ENCODE measurements at regions not wholly inside any gene's neighbourhood (a gene's known extent, or its start where the extent isn't known, plus 50 kb on each side); places are given as distances from the start of the nearest gene placed in this dataset.

- TF ChIP-seq FOXM1 (IDR thresholded peaks at IDR 0.05; ENCODE audit: borderline replicate concordance, low read depth) (no peak), TCF12 (IDR thresholded peaks at IDR 0.05; ENCODE audit: low read depth) (no peak), USF1 (IDR thresholded peaks at IDR 0.05) (no peak), EGR1 (IDR thresholded peaks at IDR 0.05) (no peak), RAD21 (IDR thresholded peaks at IDR 0.05; ENCODE audit: low read depth) (no peak), EP300 (IDR thresholded peaks at IDR 0.05; ENCODE audit: borderline replicate concordance) (no peak), TEAD4 (IDR thresholded peaks at IDR 0.05) (no peak), YY1 (IDR thresholded peaks at IDR 0.05; ENCODE audit: low read depth) (no peak), TAF1 (IDR thresholded peaks at IDR 0.05; ENCODE audit: low read depth) (no peak), REST (IDR thresholded peaks at IDR 0.05; ENCODE audit: low read depth) (no peak), MAX (IDR thresholded peaks at IDR 0.05) (no peak), ZBTB7A (IDR thresholded peaks at IDR 0.05; ENCODE audit: low read depth) (no peak), CEBPB (IDR thresholded peaks at IDR 0.05) (no peak), NFIC (IDR thresholded peaks at IDR 0.05) (no peak), CREB1 (IDR thresholded peaks at IDR 0.05; ENCODE audit: low read depth) (no peak)
Measured at GRCh38 chr6:8828376-8828775, 393.0 kb upstream of the SLC35B3 start.

GRCh38 chr6:8825726-8826125, 390.4 kb upstream of the SLC35B3 start:
- TF ChIP-seq NFIC (IDR thresholded peaks at IDR 0.05) (no peak), EP300 (IDR thresholded peaks at IDR 0.05; ENCODE audit: borderline replicate concordance) (no peak)

- no peak for TF ChIP-seq CEBPB (IDR thresholded peaks at IDR 0.05)
- TF ChIP-seq FOXM1 (IDR thresholded peaks at IDR 0.05; ENCODE audit: borderline replicate concordance, low read depth) = no peak
- TF ChIP-seq RAD21 (IDR thresholded peaks at IDR 0.05; ENCODE audit: low read depth) = no peak
- TF ChIP-seq TCF12 (IDR thresholded peaks at IDR 0.05; ENCODE audit: low read depth) = no peak
- TF ChIP-seq REST (IDR thresholded peaks at IDR 0.05; ENCODE audit: low read depth) = no peak
- TF ChIP-seq YY1 (IDR thresholded peaks at IDR 0.05; ENCODE audit: low read depth) = no peak
- TF ChIP-seq CREB1 (IDR thresholded peaks at IDR 0.05; ENCODE audit: low read depth) = no peak
- TF ChIP-seq EGR1 (IDR thresholded peaks at IDR 0.05) = no peak
- TF ChIP-seq USF1 (IDR thresholded peaks at IDR 0.05) = no peak
- no peak for TF ChIP-seq TAF1 (IDR thresholded peaks at IDR 0.05; ENCODE audit: low read depth)
Measured at GRCh38 chr6:8821981-8822381, 386.6 kb upstream of the SLC35B3 start.

GRCh38 chr6:8820313-8820712, 385.0 kb upstream of the SLC35B3 start:
- TF ChIP-seq YY1 (IDR thresholded peaks at IDR 0.05; ENCODE audit: low read depth) (no peak), CREB1 (IDR thresholded peaks at IDR 0.05; ENCODE audit: low read depth) (no peak), TEAD4 (IDR thresholded peaks at IDR 0.05) (no peak), EGR1 (IDR thresholded peaks at IDR 0.05) (no peak), FOXM1 (IDR thresholded peaks at IDR 0.05; ENCODE audit: borderline replicate concordance, low read depth) (no peak), REST (IDR thresholded peaks at IDR 0.05; ENCODE audit: low read depth) (no peak), USF1 (IDR thresholded peaks at IDR 0.05) (no peak), TCF12 (IDR thresholded peaks at IDR 0.05; ENCODE audit: low read depth) (no peak), EP300 (IDR thresholded peaks at IDR 0.05; ENCODE audit: borderline replicate concordance) (no peak), CEBPB (IDR thresholded peaks at IDR 0.05) (no peak)

GRCh38 chr6:8819446-8819845, 384.1 kb upstream of the SLC35B3 start:
- TF ChIP-seq EP300 (IDR thresholded peaks at IDR 0.05; ENCODE audit: borderline replicate concordance) (no peak), TAF1 (IDR thresholded peaks at IDR 0.05; ENCODE audit: low read depth) (no peak), CEBPB (IDR thresholded peaks at IDR 0.05) (no peak), TEAD4 (IDR thresholded peaks at IDR 0.05) (no peak), ZBTB7A (IDR thresholded peaks at IDR 0.05; ENCODE audit: low read depth) (no peak), YY1 (IDR thresholded peaks at IDR 0.05; ENCODE audit: low read depth) (no peak), EGR1 (IDR thresholded peaks at IDR 0.05) (no peak), MAX (IDR thresholded peaks at IDR 0.05) (no peak), FOXM1 (IDR thresholded peaks at IDR 0.05; ENCODE audit: borderline replicate concordance, low read depth) (no peak)

Data from Ishikawa (cell line).